ENCODE measurements at regions not wholly inside any gene's neighbourhood (a gene's known extent, or its start where the extent isn't known, plus 50 kb on each side); places are given as distances from the start of the nearest gene placed in this dataset.

GRCh38 chr1:113279776-113280391 is 110.4 kb upstream of the MAGI3 start:
- no peak for TF ChIP-seq CTCF (IDR thresholded peaks at IDR 0.05; ENCODE audit: control insufficient read depth, extremely low read depth, insufficient read depth)
- H3K4me3 ChIP-seq (ENCODE audit: low read depth, low read length), result no peak overlapping the region
- DNase-seq (ENCODE audit: low read depth), result no peak

GRCh38 chr1:113280581-113280980 is 109.7 kb upstream of the MAGI3 start:
- TF ChIP-seq CTCF (IDR thresholded peaks at IDR 0.05; ENCODE audit: control insufficient read depth, extremely low read depth, insufficient read depth), result no peak
- no peak for DNase-seq (ENCODE audit: low read depth)
- H3K4me3 ChIP-seq (ENCODE audit: low read depth, low read length), result no peak overlapping the region

GRCh38 chr1:113281550-113281949 is 108.8 kb upstream of the MAGI3 start:
- DNase-seq (ENCODE audit: low read depth), result no peak
- TF ChIP-seq CTCF (IDR thresholded peaks at IDR 0.05; ENCODE audit: control insufficient read depth, extremely low read depth, insufficient read depth), result no peak
- H3K4me3 ChIP-seq (ENCODE audit: low read depth, low read length), result no peak overlapping the region

- no peak for TF ChIP-seq CTCF (IDR thresholded peaks at IDR 0.05; ENCODE audit: control insufficient read depth, extremely low read depth, insufficient read depth)
- no peak overlapping the region for H3K4me3 ChIP-seq (ENCODE audit: low read depth, low read length)
- no peak for DNase-seq (ENCODE audit: low read depth)
Observed at GRCh38 chr1:113282008-113282892, 108.1 kb upstream of the MAGI3 start.

- DNase-seq (ENCODE audit: low read depth), result no peak
- H3K4me3 ChIP-seq (ENCODE audit: low read depth, low read length), result no peak overlapping the region
- no peak for TF ChIP-seq CTCF (IDR thresholded peaks at IDR 0.05; ENCODE audit: control insufficient read depth, extremely low read depth, insufficient read depth)
Observed at GRCh38 chr1:113282893-113283285, 107.4 kb upstream of the MAGI3 start.

GRCh38 chr1:113283914-113284313 is 106.4 kb upstream of the MAGI3 start:
- DNase-seq (ENCODE audit: low read depth), result no peak
- H3K4me3 ChIP-seq (ENCODE audit: low read depth, low read length), result no peak overlapping the region
- TF ChIP-seq CTCF (IDR thresholded peaks at IDR 0.05; ENCODE audit: control insufficient read depth, extremely low read depth, insufficient read depth), result no peak
